Epithelial cell of esophagus (primary cell): ENCODE measurements at regions not wholly inside any gene's neighbourhood (a gene's known extent, or its start where the extent isn't known, plus 50 kb on each side); places are given as distances from the start of the nearest gene placed in this dataset.

Experiments
- DNase-seq: peaks from one replicate; pipeline ENCODE4 v3.0.0; 2010; ENCODE audit warnings: low read depth
- H3K4me3 ChIP-seq: 2 replicates; pipeline ENCODE4 v1.5.1; 2011; ENCODE audit warnings: mild to moderate bottlenecking, low read length, control low read depth
- TF ChIP-seq, protein P1 (sequence below): IDR thresholded peaks from 2 replicates; pipeline ENCODE4 v1.5.1; 2011; ENCODE audit warnings: low read depth, mild to moderate bottlenecking, low read length, control low read depth, inconsistent platforms; ENCODE audit not compliant: insufficient read depth; ENCODE audit errors: missing control alignments

GRCh38 chr10:3398825-3399646 lies 226.5 kb upstream of the PITRM1 start:
- no peak for DNase-seq
- TF ChIP-seq, protein P1, sequence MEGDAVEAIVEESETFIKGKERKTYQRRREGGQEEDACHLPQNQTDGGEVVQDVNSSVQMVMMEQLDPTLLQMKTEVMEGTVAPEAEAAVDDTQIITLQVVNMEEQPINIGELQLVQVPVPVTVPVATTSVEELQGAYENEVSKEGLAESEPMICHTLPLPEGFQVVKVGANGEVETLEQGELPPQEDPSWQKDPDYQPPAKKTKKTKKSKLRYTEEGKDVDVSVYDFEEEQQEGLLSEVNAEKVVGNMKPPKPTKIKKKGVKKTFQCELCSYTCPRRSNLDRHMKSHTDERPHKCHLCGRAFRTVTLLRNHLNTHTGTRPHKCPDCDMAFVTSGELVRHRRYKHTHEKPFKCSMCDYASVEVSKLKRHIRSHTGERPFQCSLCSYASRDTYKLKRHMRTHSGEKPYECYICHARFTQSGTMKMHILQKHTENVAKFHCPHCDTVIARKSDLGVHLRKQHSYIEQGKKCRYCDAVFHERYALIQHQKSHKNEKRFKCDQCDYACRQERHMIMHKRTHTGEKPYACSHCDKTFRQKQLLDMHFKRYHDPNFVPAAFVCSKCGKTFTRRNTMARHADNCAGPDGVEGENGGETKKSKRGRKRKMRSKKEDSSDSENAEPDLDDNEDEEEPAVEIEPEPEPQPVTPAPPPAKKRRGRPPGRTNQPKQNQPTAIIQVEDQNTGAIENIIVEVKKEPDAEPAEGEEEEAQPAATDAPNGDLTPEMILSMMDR, result no peak
- no peak overlapping the region for H3K4me3 ChIP-seq

DNA sequence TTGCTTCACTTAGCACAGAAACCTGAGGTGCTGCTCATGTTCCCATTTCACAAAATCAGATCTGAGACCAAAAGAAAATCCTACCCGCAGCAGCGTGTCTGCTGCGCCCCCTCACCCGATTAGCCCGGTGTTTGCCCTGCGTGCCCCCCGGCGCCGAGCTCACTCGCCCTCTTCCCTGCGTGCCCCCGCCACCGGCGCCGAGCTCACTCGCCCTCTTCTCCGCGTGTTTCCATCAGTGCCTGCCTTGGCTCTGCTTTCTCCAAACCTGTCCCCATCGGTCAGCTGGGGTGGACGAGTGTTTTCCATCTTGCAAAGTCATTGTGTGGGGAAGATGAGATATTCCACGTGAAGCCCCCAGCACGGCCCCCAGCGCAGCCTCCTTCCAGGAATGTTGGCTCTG lies 225.3 kb upstream of the PITRM1 start:
- H3K4me3 ChIP-seq, result no peak overlapping the region
- no peak for DNase-seq
- TF ChIP-seq, protein P1, result no peak

GRCh38 chr10:3397231-3397630 lies 224.6 kb upstream of the PITRM1 start:
- TF ChIP-seq, protein P1, result no peak
- DNase-seq, result peak; percentile 26
- H3K4me3 ChIP-seq, result no peak overlapping the region

DNA sequence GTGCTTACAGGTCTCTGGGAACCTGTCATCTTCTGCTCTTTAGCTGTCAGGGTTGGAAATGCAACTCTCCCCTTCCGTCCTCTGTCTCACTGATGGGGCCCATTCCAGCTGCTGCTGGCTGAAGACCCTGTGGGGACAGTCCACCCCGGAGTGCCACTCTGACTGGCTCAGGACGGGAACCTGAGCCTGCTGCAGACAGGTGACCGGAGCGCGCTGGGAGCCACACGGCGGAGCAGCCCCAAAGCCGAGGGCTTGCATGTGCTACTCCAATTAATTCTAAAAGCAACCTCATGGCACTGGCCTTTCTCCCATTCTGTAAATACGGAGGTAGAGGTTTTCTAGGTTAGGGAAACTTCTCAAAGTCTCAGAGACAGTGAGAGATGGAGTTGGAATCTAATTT lies 223.5 kb upstream of the PITRM1 start:
- no peak overlapping the region for H3K4me3 ChIP-seq
- TF ChIP-seq, protein P1, result no peak

DNA sequence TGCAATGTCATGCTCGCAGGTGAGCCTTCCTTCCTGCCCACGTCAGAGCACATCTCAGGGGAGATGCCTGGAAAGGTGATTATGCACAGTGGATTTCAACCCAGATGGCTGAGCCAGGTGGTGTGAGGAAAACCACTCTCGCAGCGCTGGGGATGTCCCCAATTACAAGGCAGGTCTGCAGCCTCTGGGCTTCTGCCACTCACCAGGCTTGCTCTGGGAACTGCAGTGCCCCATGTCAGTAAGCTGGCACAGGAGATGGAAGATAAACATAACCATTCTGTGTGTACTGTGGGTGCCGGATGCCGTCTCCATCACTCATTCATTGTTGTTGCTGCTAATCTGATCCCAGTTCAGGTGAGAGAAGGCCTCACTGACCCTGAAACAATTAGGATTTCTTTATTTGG lies 222.9 kb upstream of the PITRM1 start:
- no peak for DNase-seq
- TF ChIP-seq, protein P1, result no peak
- no peak overlapping the region for H3K4me3 ChIP-seq

More for the DNA sequence above, 223.5 kb upstream of the PITRM1 start:
- DNase-seq, result no peak

GRCh38 chr10:3395041-3395440 lies 222.5 kb upstream of the PITRM1 start:
- TF ChIP-seq, protein P1, result no peak
- DNase-seq, result no peak
- H3K4me3 ChIP-seq, result no peak overlapping the region

- no peak for DNase-seq
- TF ChIP-seq, protein P1, result no peak
- H3K4me3 ChIP-seq, result no peak overlapping the region
Observed at GRCh38 chr10:3393958-3394357, 221.4 kb upstream of the PITRM1 start.
